Stimulated activated naive B cell treated with anti-CD40 and anti-IgM and Interleukin-4, amounts not matched to agents 10 μg/mL and 1 μg/mL and 100 μg/mL, for 72 hours (primary cell): ENCODE measurements at regions not wholly inside any gene's neighbourhood (a gene's known extent, or its start where the extent isn't known, plus 50 kb on each side); places are given as distances from the start of the nearest gene placed in this dataset.

Experiments
- ATAC-seq, 2 donors: fragments of 150-1000 bp; cut with Tn5 transposase; replicated peaks; 2 replicates each; pipeline ENCODE4 v1.10.0; 2021; ENCODE audit warnings: moderate library complexity in 1 of 2
- DNase-seq: peaks from one replicate; pipeline ENCODE4 v3.0.0; 2021
- H3K27ac Mint-ChIP-seq: one replicate; pipeline ENCODE4 v1.8.0; 2022; ENCODE audit warnings: mild to moderate bottlenecking, mixed read lengths
- H3K27me3 Mint-ChIP-seq, 2 donors: one replicate each; pipeline ENCODE4 v1.8.0; 2022; ENCODE audit warnings: mixed read lengths in 2 of 2
- H3K36me3 Mint-ChIP-seq, 2 donors: one replicate each; pipeline ENCODE4 v1.8.0; 2022; ENCODE audit warnings: mixed read lengths in 2 of 2, mild to moderate bottlenecking in 1 of 2
- H3K4me1 Mint-ChIP-seq, 2 donors: one replicate each; pipeline ENCODE4 v1.8.0; 2022; ENCODE audit warnings: mixed read lengths in 2 of 2, mild to moderate bottlenecking in 1 of 2
- H3K4me3 Mint-ChIP-seq, 2 donors: one replicate each; pipeline ENCODE4 v1.8.0; 2022; ENCODE audit warnings: mild to moderate bottlenecking in 2 of 2, mixed read lengths in 2 of 2, moderate library complexity in 1 of 2
- H3K9me3 Mint-ChIP-seq, 2 donors: one replicate each; pipeline ENCODE4 v1.8.0; 2022; ENCODE audit warnings: mixed read lengths in 2 of 2, mild to moderate bottlenecking in 1 of 2

- H3K9me3 Mint-ChIP-seq: peaks cover 13 to 14% of the 10 kb centered on the region in 2 donors
- H3K27me3 Mint-ChIP-seq: peaks cover 36 to 57% of the 10 kb centered on the region in 2 donors
- ATAC-seq (no peak), DNase-seq (no peak)
- H3K27ac Mint-ChIP-seq: no peak overlapping the region
- H3K4me3 Mint-ChIP-seq: no peak overlapping the region
- no peaks in the 10 kb centered on the region for H3K4me1 Mint-ChIP-seq
- H3K36me3 Mint-ChIP-seq: peaks cover 0 to 6% of the 10 kb centered on the region in 2 donors
These were observed 87.5 kb upstream of the SDK2 start for GRCh38 chr17:73731733-73732132.

- Mint-ChIP-seq H3K36me3 (peaks cover 0 to 6% of the 10 kb centered on the region in 2 donors), H3K27me3 (peaks cover 42 to 53% of the 10 kb centered on the region in 2 donors), H3K9me3 (peaks cover 13 to 14% of the 10 kb centered on the region in 2 donors), H3K4me3 (no peak overlapping the region), H3K4me1 (no peaks in the 10 kb centered on the region), H3K27ac (no peak overlapping the region)
- DNase-seq: no peak
- ATAC-seq: no peak
These were observed 89.3 kb upstream of the SDK2 start for GRCh38 chr17:73733517-73733916.

DNA sequence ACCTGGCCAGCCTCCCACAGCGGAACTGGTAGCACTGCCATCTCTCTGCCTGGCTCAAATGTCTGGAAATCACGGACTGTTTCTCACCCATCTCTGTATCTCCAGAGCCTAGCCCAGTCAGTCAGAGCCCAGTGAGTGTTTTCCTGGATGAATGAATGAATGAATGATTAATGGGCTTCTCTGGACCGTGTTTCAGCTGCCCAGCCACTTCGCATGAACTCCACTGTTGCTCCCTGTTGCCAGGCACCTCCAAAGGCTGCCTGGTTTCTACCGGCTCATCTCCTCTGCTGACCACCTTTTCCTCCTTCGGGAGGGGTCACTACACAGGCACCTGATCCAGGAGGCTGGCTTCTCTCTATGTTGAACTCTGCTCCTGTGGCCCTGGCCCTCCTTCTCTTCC, 91.0 kb upstream of the SDK2 start:
- peaks cover 47 to 48% of the 10 kb centered on the region in 2 donors for H3K27me3 Mint-ChIP-seq
- H3K4me3 Mint-ChIP-seq: no peak overlapping the region
- H3K36me3 Mint-ChIP-seq: peaks cover 0 to 6% of the 10 kb centered on the region in 2 donors
- no peak overlapping the region for H3K27ac Mint-ChIP-seq
- ATAC-seq: no peak
- DNase-seq: no peak
- H3K9me3 Mint-ChIP-seq: peaks cover 11 to 14% of the 10 kb centered on the region in 2 donors
- no peaks in the 10 kb centered on the region for H3K4me1 Mint-ChIP-seq

GRCh38 chr17:73738751-73739575, 94.7 kb upstream of the SDK2 start:
- H3K27me3 Mint-ChIP-seq: peaks cover 38 to 58% of the 10 kb centered on the region in 2 donors
- H3K36me3 Mint-ChIP-seq: no peaks in the 10 kb centered on the region
- ATAC-seq (no peak), DNase-seq (no peak)
- peaks cover 0 to 4% of the 10 kb centered on the region in 2 donors for H3K4me1 Mint-ChIP-seq
- no peak overlapping the region for H3K4me3 Mint-ChIP-seq
- H3K27ac Mint-ChIP-seq: no peak overlapping the region
- peaks cover 0 to 2% of the 10 kb centered on the region in 2 donors for H3K9me3 Mint-ChIP-seq

- Mint-ChIP-seq H3K27ac (no peak overlapping the region), H3K9me3 (peaks cover 0 to 2% of the 10 kb centered on the region in 2 donors), H3K4me1 (peaks cover 0 to 4% of the 10 kb centered on the region in 2 donors), H3K36me3 (no peaks in the 10 kb centered on the region), H3K27me3 (peaks cover 32 to 59% of the 10 kb centered on the region in 2 donors), H3K4me3 (no peak overlapping the region)
- DNase-seq: no peak
- no peak for ATAC-seq
These were observed 96.1 kb upstream of the SDK2 start for GRCh38 chr17:73740370-73740769.

- H3K27ac Mint-ChIP-seq: no peak overlapping the region
- no peaks in the 10 kb centered on the region for H3K36me3 Mint-ChIP-seq
- peaks cover 0 to 4% of the 10 kb centered on the region in 2 donors for H3K4me1 Mint-ChIP-seq
- H3K9me3 Mint-ChIP-seq: peaks cover 0 to 2% of the 10 kb centered on the region in 2 donors
- DNase-seq (no peak), ATAC-seq (no peak)
- no peak overlapping the region for H3K4me3 Mint-ChIP-seq
- peaks cover 38 to 71% of the 10 kb centered on the region in 2 donors for H3K27me3 Mint-ChIP-seq
These were observed 98.7 kb upstream of the SDK2 start for GRCh38 chr17:73742948-73743381.

- peaks cover 38 to 67% of the 10 kb centered on the region in 2 donors for H3K27me3 Mint-ChIP-seq
- DNase-seq: no peak
- H3K9me3 Mint-ChIP-seq: peaks cover 0 to 2% of the 10 kb centered on the region in 2 donors
- no peak for ATAC-seq
- H3K4me1 Mint-ChIP-seq: peaks cover 0 to 4% of the 10 kb centered on the region in 2 donors
- no peak overlapping the region for H3K4me3 Mint-ChIP-seq
- H3K36me3 Mint-ChIP-seq: no peaks in the 10 kb centered on the region
- H3K27ac Mint-ChIP-seq: no peak overlapping the region
These were observed 99.4 kb upstream of the SDK2 start for GRCh38 chr17:73743518-73744201.

DNA sequence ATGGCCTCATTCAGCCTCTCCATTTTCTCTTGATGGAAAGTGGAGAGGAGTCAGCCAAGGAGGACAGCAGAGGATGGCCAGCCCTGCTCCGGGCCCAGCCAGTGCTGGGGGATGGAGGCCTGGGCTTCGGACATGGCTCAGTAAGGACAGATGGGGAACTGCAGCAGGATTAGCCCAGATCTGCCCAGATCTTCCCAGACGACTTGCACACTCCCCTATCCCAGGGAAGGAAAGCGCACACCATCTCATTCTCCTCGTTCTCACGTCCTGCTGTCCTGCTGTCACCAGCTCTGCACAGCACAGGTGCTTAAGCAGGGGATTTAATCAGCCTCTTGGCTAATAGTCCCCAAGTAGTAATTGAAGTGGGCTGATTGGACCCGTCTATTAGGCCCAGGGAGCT, 100.2 kb upstream of the SDK2 start:
- ATAC-seq: no peak
- H3K27me3 Mint-ChIP-seq: peaks cover 38 to 62% of the 10 kb centered on the region in 2 donors
- peaks cover 0 to 4% of the 10 kb centered on the region in 2 donors for H3K4me1 Mint-ChIP-seq

DNA sequence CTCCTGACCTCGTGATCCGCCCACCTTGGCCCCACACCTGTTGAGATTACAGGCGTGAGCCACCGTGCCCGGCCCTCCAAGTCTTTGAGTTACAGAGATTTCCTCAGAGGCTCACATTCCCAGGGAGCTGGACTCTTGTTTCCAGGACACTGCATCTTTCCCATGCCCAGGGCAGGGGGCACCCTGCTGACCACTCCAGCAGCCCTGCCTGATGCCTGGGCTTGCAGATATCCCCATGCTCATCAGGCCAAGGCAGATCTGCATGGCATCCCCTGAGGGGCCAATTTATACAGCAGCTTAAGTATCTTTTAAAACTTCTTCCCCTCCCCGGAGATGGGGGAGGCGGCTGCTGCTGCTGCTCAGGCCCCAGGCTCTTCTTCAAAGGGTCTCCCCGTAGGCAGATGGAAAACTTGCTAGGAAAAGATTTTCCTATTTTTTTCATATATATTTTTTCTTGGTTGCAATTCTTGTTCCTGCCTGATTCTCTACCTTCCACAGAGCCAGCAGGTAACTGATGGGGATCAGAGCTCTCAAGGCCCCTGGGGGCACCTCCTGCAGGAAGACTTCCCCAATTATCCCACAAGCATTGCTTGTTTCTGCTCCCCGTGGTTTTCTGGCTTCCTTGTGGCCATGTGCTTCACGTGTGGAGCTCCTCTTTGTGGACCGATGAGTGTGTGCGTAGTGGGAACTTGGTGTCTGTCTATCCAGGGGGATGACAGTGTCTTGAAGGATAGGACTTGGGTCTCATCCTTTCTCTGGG, 102.2 kb upstream of the SDK2 start:
- ATAC-seq: no peak
- no peak overlapping the region for H3K4me3 Mint-ChIP-seq
- DNase-seq: no peak
- peaks cover 25 to 46% of the 10 kb centered on the region in 2 donors for H3K27me3 Mint-ChIP-seq
- H3K36me3 Mint-ChIP-seq: no peaks in the 10 kb centered on the region
- H3K4me1 Mint-ChIP-seq: no peaks in the 10 kb centered on the region
- peaks cover 0 to 2% of the 10 kb centered on the region in 2 donors for H3K9me3 Mint-ChIP-seq
- no peak overlapping the region for H3K27ac Mint-ChIP-seq

More for the DNA sequence above, 100.2 kb upstream of the SDK2 start:
- no peak for DNase-seq
- Mint-ChIP-seq H3K4me3 (no peak overlapping the region), H3K36me3 (no peaks in the 10 kb centered on the region), H3K9me3 (peaks cover 0 to 2% of the 10 kb centered on the region in 2 donors), H3K27ac (no peak overlapping the region)

DNA sequence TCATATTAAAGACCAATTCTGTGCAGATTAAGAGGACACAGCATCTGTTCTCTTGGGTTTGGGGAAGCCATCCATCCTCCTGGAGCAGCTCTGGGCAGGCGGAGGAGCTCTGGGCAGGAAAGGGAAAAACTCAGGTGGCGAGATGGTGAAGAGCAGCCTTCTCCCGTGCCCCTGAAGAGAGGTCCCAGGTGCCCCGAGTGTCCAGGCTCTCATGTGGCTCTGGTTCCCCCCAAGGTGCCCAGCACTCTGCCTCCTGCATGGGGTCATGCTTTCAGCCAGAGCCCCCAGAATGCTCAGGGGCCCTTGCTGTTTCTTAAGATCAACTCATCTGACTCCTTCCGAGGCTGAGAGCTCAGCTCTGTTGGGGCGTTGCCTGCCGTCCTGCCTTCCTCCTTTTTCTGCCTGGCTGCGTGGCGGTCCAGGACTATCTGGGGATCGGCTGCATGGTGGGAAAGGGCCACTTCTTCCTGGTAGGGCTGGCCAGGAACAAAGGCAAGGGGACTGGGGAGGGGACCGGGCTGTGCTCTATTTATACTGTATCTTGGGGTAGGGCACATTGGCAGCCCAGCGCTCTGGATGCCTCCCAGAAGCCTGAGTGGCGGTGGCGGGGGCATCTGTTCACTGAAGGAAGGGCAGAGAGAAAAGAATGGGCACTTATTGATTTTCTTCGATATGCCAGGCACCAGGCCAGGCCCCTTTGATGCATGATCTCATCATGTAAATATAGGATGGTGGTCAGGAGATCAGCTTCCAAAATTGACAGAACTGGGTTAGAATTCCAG, 103.2 kb upstream of the SDK2 start:
- no peak overlapping the region for H3K27ac Mint-ChIP-seq
- no peaks in the 10 kb centered on the region for H3K4me1 Mint-ChIP-seq
- peaks cover 18 to 39% of the 10 kb centered on the region in 2 donors for H3K27me3 Mint-ChIP-seq
- ATAC-seq (no peak), DNase-seq (no peak)
- no peak overlapping the region for H3K4me3 Mint-ChIP-seq
- H3K36me3 Mint-ChIP-seq: no peaks in the 10 kb centered on the region
- H3K9me3 Mint-ChIP-seq: no peaks in the 10 kb centered on the region

DNA sequence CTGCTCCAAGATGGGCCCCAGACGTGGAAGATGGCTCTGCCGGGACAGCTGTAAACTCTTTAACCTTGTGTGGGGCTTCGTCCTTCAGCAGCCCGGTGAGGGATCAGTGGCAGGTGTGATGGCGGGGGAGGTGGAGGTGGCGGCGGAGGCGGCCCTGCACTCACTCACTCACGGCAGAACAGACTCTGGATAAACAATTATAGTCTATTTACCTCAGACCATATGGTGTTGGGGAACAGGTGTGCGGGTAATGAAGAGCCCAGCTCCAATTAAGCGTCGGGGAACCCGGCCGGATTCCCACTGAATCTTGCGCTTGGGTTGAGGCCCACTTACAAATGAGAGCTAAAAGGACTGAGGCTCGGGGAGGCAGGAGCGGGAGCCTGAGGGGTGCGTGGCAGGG, 104.3 kb upstream of the SDK2 start:
- Mint-ChIP-seq H3K27ac (no peak overlapping the region), H3K9me3 (no peaks in the 10 kb centered on the region), H3K4me1 (no peaks in the 10 kb centered on the region), H3K36me3 (no peaks in the 10 kb centered on the region), H3K27me3 (peaks cover 18 to 33% of the 10 kb centered on the region in 2 donors), H3K4me3 (no peak overlapping the region)
- ATAC-seq: no peak
- no peak for DNase-seq

DNA sequence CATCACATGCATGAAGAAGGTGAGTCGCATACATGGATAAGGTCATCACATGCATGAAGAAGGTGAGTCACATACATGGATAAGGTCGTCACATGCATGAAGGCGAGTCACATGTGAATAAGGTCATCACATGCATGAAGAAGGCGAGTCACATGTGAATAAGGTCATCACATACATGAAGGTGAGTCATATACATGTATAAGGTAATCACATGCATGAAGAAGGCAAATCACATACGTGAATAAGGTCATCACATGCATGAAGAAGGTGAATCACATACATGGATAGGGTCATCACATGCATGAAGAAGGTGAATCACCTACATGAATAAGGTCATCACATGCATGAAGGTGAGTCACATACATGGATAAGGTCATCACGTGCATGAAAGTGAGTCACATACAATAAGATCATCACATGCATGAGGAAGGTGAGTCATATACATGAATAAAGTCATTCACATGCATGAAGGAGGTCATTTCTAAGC, 105.1 kb upstream of the SDK2 start:
- no peak overlapping the region for H3K4me3 Mint-ChIP-seq
- H3K27ac Mint-ChIP-seq: no peak overlapping the region
- H3K4me1 Mint-ChIP-seq: no peaks in the 10 kb centered on the region
- ATAC-seq (no peak), DNase-seq (no peak)
- no peaks in the 10 kb centered on the region for H3K9me3 Mint-ChIP-seq
- no peaks in the 10 kb centered on the region for H3K36me3 Mint-ChIP-seq
- H3K27me3 Mint-ChIP-seq: peaks cover 17 to 35% of the 10 kb centered on the region in 2 donors

DNA sequence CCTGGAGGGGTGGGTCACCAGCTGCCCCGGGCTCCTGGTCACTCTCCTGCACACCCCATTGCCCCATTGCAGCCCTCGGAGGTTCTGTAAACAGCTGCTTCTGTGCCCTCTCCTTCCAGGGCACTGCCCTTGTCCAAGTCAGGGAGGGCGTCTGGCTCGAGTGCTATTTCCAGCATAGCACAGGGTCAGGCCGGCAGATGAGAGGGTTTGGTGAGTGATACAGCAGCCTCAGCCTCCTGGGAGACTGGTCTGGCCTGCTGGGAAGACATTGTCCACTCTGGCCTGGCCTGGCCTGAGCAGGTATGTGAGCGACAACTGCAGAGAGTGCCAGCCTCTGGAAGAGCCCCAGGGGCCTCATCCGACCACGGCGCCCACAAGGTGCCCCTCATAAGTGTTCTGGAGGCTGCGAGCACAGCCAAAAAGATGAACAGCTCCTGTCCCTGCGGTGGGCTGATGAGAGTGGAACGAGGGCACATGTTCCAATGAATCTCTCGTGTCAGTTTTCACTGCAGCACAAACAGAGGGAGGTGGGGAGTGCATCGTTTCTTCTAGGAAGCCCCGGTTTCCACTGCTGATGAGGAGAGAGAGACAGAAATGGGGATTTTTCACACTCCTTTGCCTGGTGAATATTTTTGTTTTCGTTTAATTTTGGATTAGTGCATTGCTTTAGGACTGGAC, 105.8 kb upstream of the SDK2 start:
- DNase-seq (no peak), ATAC-seq (no peak)
- H3K9me3 Mint-ChIP-seq: no peaks in the 10 kb centered on the region
- H3K27ac Mint-ChIP-seq: no peak overlapping the region
- peaks cover 15 to 35% of the 10 kb centered on the region in 2 donors for H3K27me3 Mint-ChIP-seq
- H3K36me3 Mint-ChIP-seq: no peaks in the 10 kb centered on the region
- no peaks in the 10 kb centered on the region for H3K4me1 Mint-ChIP-seq
- H3K4me3 Mint-ChIP-seq: no peak overlapping the region
